HG02852 (cell line): ENCODE measurements at regions not wholly inside any gene's neighbourhood (a gene's known extent, or its start where the extent isn't known, plus 50 kb on each side); places are given as distances from the start of the nearest gene placed in this dataset.
"Not testable (repeated sequence)": the region's sequence is repeated elsewhere in the genome, so short reads cannot be mapped to it uniquely, and the experiment has no call there.

Experiments used
- ATAC-seq: cut with Tn5 transposase; IDR thresholded peaks from one replicate; pipeline ENCODE4 v1.9.1; 2021; ENCODE audit warnings: mild to moderate bottlenecking, moderate library complexity; ENCODE audit not compliant: unreplicated experiment

- ATAC-seq: no peak
Observed at GRCh38 chr5:135160036-135160675, 126.1 kb upstream of the PITX1 start.

GRCh38 chr5:135159626-135160025 is 125.6 kb upstream of the PITX1 start:
- no peak for ATAC-seq

GRCh38 chr5:135158982-135159381 is 125.0 kb upstream of the PITX1 start:
- no peak for ATAC-seq

- ATAC-seq: no peak
Observed at GRCh38 chr5:135158314-135158697, 124.3 kb upstream of the PITX1 start.

DNA sequence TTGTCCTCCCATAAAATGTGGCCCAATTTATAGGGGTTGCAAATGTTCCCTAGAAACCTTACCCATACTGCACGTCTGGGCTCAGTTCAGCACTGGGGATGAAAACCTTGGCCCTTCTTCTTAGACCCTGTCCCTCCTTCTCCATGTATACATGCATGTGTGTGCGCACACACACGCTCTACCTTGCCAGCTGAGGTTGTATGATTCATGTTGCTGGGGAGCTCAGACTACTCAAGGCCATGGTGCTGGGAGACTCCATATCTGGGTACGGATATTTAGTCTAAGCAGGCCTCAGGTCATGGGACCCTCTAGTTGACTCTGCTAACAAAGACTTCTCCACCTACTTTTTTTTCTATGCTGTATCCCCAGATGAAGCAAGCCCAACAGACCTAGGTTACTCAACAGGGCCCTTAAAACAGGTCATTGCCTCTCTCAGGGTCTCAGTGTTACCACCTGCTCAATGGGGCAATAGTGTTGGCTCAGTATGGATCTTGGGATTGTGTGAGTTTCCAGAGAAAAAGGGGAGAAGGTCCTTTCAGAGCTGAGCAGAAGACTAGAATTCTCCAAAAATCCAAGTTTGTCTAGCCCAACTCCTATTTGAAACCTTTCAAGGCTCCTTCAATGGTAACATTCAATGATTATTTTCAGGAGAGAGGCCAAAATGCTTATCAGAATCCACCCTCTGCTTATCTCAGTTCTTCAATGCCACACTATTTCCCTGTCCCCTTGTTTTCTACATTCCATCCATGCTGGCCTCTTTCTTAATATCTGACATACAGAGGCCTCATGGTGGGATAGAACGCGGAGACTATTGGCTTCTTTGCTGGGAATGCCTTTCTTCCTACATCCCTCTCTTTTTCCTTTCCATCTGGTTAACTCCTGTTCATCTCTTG is 123.6 kb upstream of the PITX1 start:
- no peak for ATAC-seq

GRCh38 chr5:135156715-135157404 is 122.8 kb upstream of the PITX1 start:
- ATAC-seq: no peak

- no peak for ATAC-seq
Observed at GRCh38 chr5:135156337-135156714, 122.3 kb upstream of the PITX1 start.

- no peak for ATAC-seq
Observed at GRCh38 chr5:135155616-135156214, 121.7 kb upstream of the PITX1 start.

DNA sequence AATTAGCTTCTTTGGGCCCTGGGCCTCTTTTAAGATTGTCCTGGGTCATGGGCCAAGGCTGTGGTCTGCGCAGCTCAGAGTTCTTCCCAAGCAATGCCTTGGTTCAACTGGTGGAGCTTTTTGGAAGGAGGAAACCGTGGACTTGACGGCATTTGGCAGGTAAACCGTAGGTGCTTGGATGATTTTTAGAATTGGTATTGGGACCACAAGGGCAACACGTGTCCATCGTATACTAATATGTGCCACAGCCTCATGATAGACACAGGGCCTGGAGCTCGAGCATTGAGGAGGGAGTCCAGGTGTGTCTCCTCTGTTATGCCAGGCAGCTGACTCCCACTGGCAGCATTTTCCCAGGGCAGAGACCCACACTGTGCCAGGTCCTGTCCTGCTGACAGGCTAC is 120.9 kb upstream of the PITX1 start:
- no peak for ATAC-seq

- ATAC-seq: no peak
Observed at GRCh38 chr5:135154197-135154596, 120.2 kb upstream of the PITX1 start.

- ATAC-seq: no peak
Observed at GRCh38 chr5:135153661-135154060, 119.6 kb upstream of the PITX1 start.

GRCh38 chr5:135153259-135153658 is 119.2 kb upstream of the PITX1 start:
- ATAC-seq: no peak

- ATAC-seq: not testable (repeated sequence)
Observed at GRCh38 chr5:135151660-135152059, 117.6 kb upstream of the PITX1 start.

- no peak for ATAC-seq
Observed at GRCh38 chr5:135151256-135151655, 117.2 kb upstream of the PITX1 start.

DNA sequence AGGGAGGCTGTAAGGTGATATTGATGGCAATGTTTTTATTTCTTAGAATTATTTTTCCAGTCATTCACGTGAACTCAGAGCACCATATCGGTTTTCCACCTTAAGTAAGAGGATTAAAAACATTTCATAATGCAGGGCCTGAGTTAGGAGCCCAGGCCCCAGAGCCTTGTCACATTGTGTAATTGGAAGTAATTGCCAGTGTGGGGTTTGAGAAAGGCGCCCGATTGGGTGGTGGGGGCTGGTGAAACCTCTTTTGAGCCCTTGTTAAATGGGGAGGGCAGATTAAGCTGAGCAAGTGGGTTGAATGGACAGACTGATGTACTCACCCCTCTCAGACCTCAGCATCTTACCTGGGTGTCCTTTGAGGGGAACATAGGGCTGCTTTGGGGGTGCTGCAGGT is 116.7 kb upstream of the PITX1 start:
- no peak for ATAC-seq

DNA sequence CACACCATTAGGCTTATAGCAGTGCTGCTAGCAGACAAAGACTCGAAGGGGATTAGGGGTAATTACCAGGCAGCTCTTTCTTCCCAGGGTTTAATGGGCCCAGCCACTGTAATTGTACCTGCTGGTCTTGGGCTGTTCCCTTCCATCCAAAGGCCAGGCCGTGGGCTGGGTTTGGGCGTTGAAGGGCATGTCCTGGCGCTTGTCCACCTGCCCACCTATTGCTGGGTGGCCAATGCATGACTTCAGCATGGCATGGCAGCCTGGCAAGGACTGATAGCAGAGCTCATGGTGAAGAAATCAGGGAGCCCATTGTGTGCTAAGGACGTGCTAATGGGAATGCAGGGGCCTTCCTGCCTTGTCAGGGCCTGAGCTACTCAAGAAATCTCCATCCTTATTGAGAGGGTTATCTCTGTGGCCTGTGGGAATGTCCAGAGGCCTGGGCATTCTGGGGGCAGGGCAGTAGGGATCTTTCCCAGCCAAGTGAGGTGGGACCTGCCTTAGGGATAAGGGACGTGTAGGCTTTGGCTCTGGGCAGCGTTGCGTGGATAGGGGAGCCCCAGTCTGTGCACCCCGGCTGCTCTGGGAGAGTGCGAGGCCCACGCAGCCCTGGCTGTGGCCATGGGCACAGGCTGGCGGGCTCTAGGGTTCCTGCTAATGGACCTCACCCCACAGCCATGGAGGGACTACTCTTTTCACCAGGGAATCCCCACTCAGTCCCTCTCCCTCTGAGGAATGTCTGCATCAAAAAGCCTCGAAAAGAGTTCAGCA is 116.1 kb upstream of the PITX1 start:
- no peak for ATAC-seq

DNA sequence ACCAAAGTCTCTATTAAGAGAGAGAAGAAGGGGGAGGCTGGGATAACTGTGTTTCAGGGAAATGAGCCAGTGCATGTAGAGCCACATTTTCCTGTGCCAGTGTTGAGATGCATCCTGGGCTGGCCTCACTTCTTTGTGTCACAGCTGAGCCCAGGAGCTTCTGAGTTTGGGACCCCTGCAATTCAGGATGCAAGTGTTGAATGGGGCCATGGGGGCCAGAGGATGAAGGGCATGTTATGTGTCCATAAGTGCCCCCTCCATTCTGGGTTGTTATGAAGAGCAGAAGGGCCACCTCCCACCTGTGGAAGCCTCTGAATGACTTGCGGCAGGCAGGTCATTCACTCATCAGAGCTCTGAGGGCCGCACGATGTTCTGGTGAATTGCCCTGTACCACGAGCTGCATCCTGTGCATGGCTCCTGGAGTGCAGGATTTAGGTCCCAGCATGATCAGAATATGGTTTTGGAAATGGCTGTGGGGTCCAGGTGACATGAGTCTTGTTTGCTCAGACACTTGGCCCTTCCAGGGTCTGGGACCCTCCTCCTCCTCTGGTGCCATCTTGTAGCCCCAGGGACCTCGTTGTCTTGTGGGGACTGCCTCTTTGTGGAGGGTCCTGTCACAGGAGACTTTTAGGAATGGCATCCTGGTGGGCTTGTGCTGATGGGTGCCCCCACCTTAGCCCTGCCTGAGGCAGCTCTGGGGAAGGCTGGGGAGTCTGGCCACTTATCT is 115.4 kb upstream of the PITX1 start:
- no peak for ATAC-seq

DNA sequence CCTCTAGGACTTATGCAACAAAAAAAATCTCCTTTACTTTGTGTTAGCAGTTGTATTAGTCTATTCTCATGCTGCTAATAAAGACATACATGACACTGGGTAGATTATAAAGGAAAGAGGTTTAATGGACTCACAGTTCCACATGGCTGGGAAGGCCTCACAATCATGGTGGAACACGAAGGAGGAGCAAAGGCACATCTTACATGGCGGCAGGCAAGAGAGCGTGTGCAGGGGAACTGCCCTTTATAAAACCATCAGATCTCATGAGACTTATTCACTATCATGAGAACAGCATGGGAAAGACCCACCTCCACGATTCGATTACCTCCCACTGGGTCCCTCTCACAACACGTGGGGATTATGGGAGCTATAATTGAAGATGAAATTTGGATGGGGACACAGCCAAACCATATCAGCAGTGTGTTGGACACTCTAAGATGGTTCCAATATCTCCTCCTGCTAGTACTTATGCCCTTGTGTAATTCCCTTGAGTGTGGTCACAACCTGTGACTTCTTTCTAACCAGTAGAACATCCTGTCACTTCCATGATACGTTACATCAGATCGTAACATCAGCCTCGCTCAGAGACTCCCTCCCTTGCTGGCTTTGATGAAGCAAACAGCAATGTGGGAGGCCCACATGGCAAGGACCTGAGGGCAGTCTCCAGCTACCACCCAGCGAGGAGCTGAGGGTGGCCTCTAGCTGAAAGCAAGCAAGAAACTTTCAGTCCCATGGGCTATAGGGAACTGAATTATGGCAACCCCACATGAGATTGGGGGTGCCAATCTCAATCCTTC is 113.5 kb upstream of the PITX1 start:
- no peak for ATAC-seq

DNA sequence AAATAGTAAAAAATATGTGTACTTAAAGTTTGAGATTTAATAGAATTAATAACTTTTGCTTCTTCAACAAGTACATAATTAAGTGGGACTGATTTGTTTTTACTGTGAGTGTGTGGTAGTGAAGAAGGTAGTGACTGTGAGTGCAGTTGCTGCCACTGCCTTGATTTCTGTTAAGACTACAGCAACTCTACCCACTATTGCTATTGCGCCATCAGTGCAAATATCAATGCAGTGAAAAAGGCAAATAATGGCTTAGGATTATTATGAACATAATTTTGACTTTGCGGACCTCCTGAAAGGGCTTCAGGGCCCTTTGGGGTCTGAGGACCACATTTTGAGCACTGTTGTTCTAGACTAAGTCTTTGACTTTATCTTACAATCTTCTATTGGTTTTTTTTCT is 112.0 kb upstream of the PITX1 start:
- no peak for ATAC-seq
